Panc1 (cell line): ENCODE measurements at regions not wholly inside any gene's neighbourhood (a gene's known extent, or its start where the extent isn't known, plus 50 kb on each side); places are given as distances from the start of the nearest gene placed in this dataset.

ENCODE experiments used
- ATAC-seq: fragments of 200-7000 bp; cut with Tn5 transposase; 2 replicates; pipeline ENCODE4 v1.9.1; 2020; ENCODE audit warnings: mild to moderate bottlenecking, moderate library complexity
- BruUV-seq: library from RNA; stranded (reverse); fragments of 400-500 nt; replicated peaks from 2 replicates; lab custom pipeline; 2021; lab: Mats Ljungman, UMichigan
- CTCF ChIA-PET: fragments of 300-600 bp; sonication (Branson Sonifier 250); formaldehyde crosslinking; loops from one replicate; lab custom pipeline; 2022; ENCODE audit warnings: antibody characterized with exemption; lab: Charles Lee
- POLR2A ChIA-PET: fragments of 300-600 bp; sonication (Branson Sonifier 250); formaldehyde crosslinking; loops from one replicate; lab custom pipeline; 2022; ENCODE audit warnings: antibody characterized with exemption; lab: Charles Lee
- DNase-seq: peaks from one replicate; pipeline ENCODE4 v3.0.0-alpha.2; 2010; ENCODE audit warnings: low read depth, low spot score
- H3K27ac ChIP-seq: 2 replicates; pipeline ENCODE4 v1.5.1; 2011; ENCODE audit warnings: mild to moderate bottlenecking, low read length, inconsistent platforms
- H3K27me3 ChIP-seq: fragments of 200-500 bp; sonication (Bioruptor generic); 2 replicates; pipeline ENCODE4 v1.6.0; 2014; ENCODE audit warnings: low read length, inconsistent platforms; ENCODE audit not compliant: control insufficient read depth, insufficient read depth
- H3K36me3 ChIP-seq: fragments of 200-500 bp; sonication (Bioruptor generic); 2 replicates; pipeline ENCODE4 v1.5.1; 2014; ENCODE audit warnings: inconsistent platforms, mild to moderate bottlenecking, low read length, moderate library complexity; ENCODE audit not compliant: control insufficient read depth, insufficient read depth
- H3K4me1 ChIP-seq: 2 replicates; pipeline ENCODE4 v1.5.1; 2011; ENCODE audit warnings: inconsistent platforms, mild to moderate bottlenecking, low read length, moderate library complexity; ENCODE audit not compliant: control insufficient read depth, insufficient read depth
- H3K4me3 ChIP-seq, 2 experiments: 2 replicates each; pipeline ENCODE4 v1.5.1; 2011 to 2012; ENCODE audit warnings: low read depth in 2 of 2, low read length in 2 of 2, mild to moderate bottlenecking in 2 of 2, inconsistent platforms in 1 of 2, moderate library complexity in 1 of 2
- H3K9me3 ChIP-seq: fragments of 200-500 bp; sonication (Bioruptor generic); 2 replicates; pipeline ENCODE4 v1.5.1; 2014; ENCODE audit warnings: low read depth, mild to moderate bottlenecking, inconsistent platforms, low read length, moderate library complexity; ENCODE audit not compliant: control insufficient read depth, insufficient read depth
- POLR2AphosphoS5 ChIP-seq: IDR thresholded peaks from 2 replicates; pipeline ENCODE4 v1.6.1; 2012; ENCODE audit warnings: mild to moderate bottlenecking, low read depth, low read length, moderate library complexity
- SIN3A ChIP-seq: IDR thresholded peaks from 2 replicates; pipeline ENCODE4 v1.6.1; 2012; ENCODE audit warnings: low read depth, mild to moderate bottlenecking, low read length, moderate library complexity, borderline replicate concordance; ENCODE audit not compliant: insufficient read depth
- TCF7L2 ChIP-seq: IDR thresholded peaks from 2 replicates; pipeline ENCODE4 v1.6.1; 2011; ENCODE audit warnings: mild to moderate bottlenecking, low read depth, low read length, inconsistent platforms
- in situ Hi-C: cut with HindIII; loops from 2 replicates; pipeline ENCODE4 v1.10.0; 2016; ENCODE audit warnings: low sequenced_read_pairs, low pct_unique_long_range_greater_than_20kb
- intact Hi-C: fragments of 100-400 bp; cut with micrococcal nuclease; formaldehyde crosslinking; loops from one replicate; pipeline ENCODE4 v1.10.0; 2022; ENCODE audit not compliant: unreplicated experiment
- TF ChIP-seq, protein P1 (sequence below): fragments of 450-650 bp; IDR thresholded peaks from 2 replicates; pipeline ENCODE4 v1.5.1; 2017; ENCODE audit warnings: mild to moderate bottlenecking
- TF ChIP-seq, protein P2 (sequence below), 2 experiments: IDR thresholded peaks; 2 replicates each; pipeline ENCODE4 v1.6.1; 2011 to 2012; ENCODE audit warnings: low read depth in 2 of 2, control low read depth in 1 of 2, low read length in 1 of 2, mild to moderate bottlenecking in 1 of 2, moderate library complexity in 1 of 2; ENCODE audit not compliant: insufficient read depth in 1 of 2

DNA sequence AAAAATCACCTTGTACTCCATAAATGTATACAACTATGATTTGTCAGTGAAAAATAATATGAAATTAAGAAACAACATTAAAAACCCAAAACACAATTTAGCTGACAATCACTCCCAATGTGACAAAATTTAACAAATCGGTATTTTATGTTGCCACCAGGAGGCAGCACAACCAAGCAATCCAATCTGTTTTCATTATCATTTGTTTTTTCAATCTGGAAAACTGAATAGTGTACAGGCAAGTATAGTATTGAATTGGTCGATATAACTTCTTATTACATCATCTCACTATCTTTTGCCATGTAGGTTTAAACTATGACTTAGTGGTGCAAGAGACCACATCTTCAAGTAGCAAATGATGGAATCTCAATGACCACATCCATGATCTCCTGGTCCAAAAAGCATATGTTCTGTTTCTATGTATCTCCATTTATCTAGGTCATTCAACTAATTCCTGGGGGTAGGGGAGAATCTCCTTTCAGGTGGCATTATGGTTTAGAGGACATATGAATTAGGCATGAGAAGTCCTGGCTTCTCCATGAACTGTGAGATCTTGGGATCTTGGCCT lies 112.9 kb upstream of the AGA start:
- Histone ChIP-seq H3K27me3 (no peaks in the 10 kb centered on the region), H3K27ac (no peak overlapping the region), H3K4me3 (no peak overlapping the region), H3K36me3 (no peaks in the 10 kb centered on the region), H3K9me3 (no peaks in the 10 kb centered on the region), H3K4me1 (no peaks in the 10 kb centered on the region)
- no peak for ATAC-seq
- in situ Hi-C loops (no loop called here), intact Hi-C loops (no loop called here)
- POLR2A ChIA-PET: no interaction called here
- CTCF ChIA-PET: no interaction called here
- TF ChIP-seq, protein P1, sequence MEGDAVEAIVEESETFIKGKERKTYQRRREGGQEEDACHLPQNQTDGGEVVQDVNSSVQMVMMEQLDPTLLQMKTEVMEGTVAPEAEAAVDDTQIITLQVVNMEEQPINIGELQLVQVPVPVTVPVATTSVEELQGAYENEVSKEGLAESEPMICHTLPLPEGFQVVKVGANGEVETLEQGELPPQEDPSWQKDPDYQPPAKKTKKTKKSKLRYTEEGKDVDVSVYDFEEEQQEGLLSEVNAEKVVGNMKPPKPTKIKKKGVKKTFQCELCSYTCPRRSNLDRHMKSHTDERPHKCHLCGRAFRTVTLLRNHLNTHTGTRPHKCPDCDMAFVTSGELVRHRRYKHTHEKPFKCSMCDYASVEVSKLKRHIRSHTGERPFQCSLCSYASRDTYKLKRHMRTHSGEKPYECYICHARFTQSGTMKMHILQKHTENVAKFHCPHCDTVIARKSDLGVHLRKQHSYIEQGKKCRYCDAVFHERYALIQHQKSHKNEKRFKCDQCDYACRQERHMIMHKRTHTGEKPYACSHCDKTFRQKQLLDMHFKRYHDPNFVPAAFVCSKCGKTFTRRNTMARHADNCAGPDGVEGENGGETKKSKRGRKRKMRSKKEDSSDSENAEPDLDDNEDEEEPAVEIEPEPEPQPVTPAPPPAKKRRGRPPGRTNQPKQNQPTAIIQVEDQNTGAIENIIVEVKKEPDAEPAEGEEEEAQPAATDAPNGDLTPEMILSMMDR: peak; percentile 65; the same call in 1 of the 2 replicates
- no peak for TF ChIP-seq TCF7L2
- no TSS peak for BruUV-seq
- DNase-seq: peak; percentile 17

DNA sequence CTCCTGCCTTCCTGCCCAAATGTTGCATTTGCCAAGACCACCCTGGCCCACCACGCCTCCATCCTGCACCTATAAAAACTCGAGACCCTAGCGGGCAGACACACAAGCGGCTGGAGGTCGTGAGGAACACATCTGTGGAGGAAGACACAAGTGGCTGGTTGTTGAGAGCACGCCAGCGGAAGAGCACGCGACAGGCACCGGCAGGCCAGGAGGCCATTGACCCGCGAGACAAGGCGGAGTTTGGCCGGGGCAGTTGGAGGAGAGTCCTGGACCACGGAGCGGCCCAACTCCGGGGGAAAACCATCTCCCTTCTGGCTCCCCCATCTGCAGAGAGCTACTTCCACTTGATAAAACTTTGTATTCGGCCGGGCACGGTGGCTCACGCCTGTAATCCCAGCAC lies 115.2 kb upstream of the AGA start:
- intact Hi-C loops: no loop called here
- CTCF ChIA-PET: interaction anchor here (0.5 kb wide), 1 partner anchor 1232 kb away, joined by 4 read pairs; no protein-coding TSS in a partner anchor
- TF ChIP-seq, protein P1: no peak
- no peak for TF ChIP-seq TCF7L2
- no peak for TF ChIP-seq SIN3A
- TF ChIP-seq, protein P2, sequence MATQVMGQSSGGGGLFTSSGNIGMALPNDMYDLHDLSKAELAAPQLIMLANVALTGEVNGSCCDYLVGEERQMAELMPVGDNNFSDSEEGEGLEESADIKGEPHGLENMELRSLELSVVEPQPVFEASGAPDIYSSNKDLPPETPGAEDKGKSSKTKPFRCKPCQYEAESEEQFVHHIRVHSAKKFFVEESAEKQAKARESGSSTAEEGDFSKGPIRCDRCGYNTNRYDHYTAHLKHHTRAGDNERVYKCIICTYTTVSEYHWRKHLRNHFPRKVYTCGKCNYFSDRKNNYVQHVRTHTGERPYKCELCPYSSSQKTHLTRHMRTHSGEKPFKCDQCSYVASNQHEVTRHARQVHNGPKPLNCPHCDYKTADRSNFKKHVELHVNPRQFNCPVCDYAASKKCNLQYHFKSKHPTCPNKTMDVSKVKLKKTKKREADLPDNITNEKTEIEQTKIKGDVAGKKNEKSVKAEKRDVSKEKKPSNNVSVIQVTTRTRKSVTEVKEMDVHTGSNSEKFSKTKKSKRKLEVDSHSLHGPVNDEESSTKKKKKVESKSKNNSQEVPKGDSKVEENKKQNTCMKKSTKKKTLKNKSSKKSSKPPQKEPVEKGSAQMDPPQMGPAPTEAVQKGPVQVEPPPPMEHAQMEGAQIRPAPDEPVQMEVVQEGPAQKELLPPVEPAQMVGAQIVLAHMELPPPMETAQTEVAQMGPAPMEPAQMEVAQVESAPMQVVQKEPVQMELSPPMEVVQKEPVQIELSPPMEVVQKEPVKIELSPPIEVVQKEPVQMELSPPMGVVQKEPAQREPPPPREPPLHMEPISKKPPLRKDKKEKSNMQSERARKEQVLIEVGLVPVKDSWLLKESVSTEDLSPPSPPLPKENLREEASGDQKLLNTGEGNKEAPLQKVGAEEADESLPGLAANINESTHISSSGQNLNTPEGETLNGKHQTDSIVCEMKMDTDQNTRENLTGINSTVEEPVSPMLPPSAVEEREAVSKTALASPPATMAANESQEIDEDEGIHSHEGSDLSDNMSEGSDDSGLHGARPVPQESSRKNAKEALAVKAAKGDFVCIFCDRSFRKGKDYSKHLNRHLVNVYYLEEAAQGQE (IDR thresholded peaks at IDR 0.05; ENCODE audit: insufficient read depth in 1 of 2, low read depth in 2 of 2, low read length in 1 of 2): no peak
- no peak for TF ChIP-seq POLR2AphosphoS5

More for the DNA sequence above, 115.2 kb upstream of the AGA start:
- H3K4me3 ChIP-seq: no peak overlapping the region
- no TSS peak for BruUV-seq
- POLR2A ChIA-PET: no interaction called here
- ATAC-seq (no peak), DNase-seq (no peak)
- no peaks in the 10 kb centered on the region for H3K27me3 ChIP-seq
- no peaks in the 10 kb centered on the region for H3K4me1 ChIP-seq
- H3K36me3 ChIP-seq: no peaks in the 10 kb centered on the region
- H3K27ac ChIP-seq: no peak overlapping the region
- in situ Hi-C loops: no loop called here
- H3K9me3 ChIP-seq: no peaks in the 10 kb centered on the region
